ENCODE measurements at regions not wholly inside any gene's neighbourhood (a gene's known extent, or its start where the extent isn't known, plus 50 kb on each side); places are given as distances from the start of the nearest gene placed in this dataset.

DNA sequence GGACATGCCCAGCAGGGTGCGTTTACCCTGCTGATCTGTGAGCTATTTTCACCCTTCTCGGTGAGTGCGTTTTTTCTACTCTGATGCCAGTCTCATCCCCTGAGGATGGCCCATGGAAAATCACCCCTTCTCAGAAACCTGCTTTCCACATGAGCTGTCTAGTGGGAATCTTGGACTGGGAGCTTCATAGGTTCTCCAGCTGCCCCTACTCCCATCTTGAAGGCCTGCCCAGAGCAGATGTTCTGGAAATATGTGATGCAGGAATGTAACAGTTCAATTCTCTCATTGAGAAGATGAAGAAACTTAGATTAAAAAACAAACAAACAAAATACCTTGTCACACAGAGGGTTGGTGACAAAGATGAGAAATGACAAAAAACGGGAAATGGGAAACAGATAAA lies 146.9 kb upstream of the RAB11FIP2 start:
- TF ChIP-seq, protein P1, sequence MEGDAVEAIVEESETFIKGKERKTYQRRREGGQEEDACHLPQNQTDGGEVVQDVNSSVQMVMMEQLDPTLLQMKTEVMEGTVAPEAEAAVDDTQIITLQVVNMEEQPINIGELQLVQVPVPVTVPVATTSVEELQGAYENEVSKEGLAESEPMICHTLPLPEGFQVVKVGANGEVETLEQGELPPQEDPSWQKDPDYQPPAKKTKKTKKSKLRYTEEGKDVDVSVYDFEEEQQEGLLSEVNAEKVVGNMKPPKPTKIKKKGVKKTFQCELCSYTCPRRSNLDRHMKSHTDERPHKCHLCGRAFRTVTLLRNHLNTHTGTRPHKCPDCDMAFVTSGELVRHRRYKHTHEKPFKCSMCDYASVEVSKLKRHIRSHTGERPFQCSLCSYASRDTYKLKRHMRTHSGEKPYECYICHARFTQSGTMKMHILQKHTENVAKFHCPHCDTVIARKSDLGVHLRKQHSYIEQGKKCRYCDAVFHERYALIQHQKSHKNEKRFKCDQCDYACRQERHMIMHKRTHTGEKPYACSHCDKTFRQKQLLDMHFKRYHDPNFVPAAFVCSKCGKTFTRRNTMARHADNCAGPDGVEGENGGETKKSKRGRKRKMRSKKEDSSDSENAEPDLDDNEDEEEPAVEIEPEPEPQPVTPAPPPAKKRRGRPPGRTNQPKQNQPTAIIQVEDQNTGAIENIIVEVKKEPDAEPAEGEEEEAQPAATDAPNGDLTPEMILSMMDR (conservative IDR thresholded peaks at IDR 0.05) = no peak
- no peak for TF ChIP-seq ZFX (IDR thresholded peaks at IDR 0.05)
